OCI-LY7 (cell line): ENCODE measurements at regions not wholly inside any gene's neighbourhood (a gene's known extent, or its start where the extent isn't known, plus 50 kb on each side); places are given as distances from the start of the nearest gene placed in this dataset.

Source experiments
- CTCF ChIP-seq: fragments of 200-600 bp; sonication (generic); conservative IDR thresholded peaks from 2 replicates; pipeline ENCODE4 v1.5.1; 2014; ENCODE audit warnings: mild to moderate bottlenecking, antibody characterized with exemption, low read length, moderate library complexity, mixed read lengths
- EZH2phosphoT487 ChIP-seq: fragments of 200-600 bp; sonication (generic); IDR thresholded peaks from 2 replicates; pipeline ENCODE4 v1.6.1; 2018; ENCODE audit warnings: low read depth, borderline replicate concordance, mild to moderate bottlenecking, mixed run types, antibody characterized with exemption, low read length, moderate library complexity, mixed read lengths

GRCh38 chr14:87042354-87042753, 950.6 kb downstream of the GALC start:
- TF ChIP-seq CTCF (no peak), EZH2phosphoT487 (no peak)
